SK-N-MC (cell line): ENCODE measurements at regions not wholly inside any gene's neighbourhood (a gene's known extent, or its start where the extent isn't known, plus 50 kb on each side); places are given as distances from the start of the nearest gene placed in this dataset.

Experiments used
- EZH2 ChIP-seq: fragments of 200-600 bp; sonication (generic); IDR thresholded peaks from one replicate; pipeline ENCODE4 v1.6.1; 2017; ENCODE audit warnings: antibody characterized with exemption
- FOXP2 ChIP-seq: optimal IDR thresholded peaks from 2 replicates; pipeline ENCODE3; 2011; ENCODE audit warnings: mild to moderate bottlenecking, moderate library complexity; ENCODE audit not compliant: insufficient read depth; ENCODE audit errors: extremely low read length, control extremely low read depth
- POLR2AphosphoS5 ChIP-seq: IDR thresholded peaks from 2 replicates; pipeline ENCODE4 v1.6.1; 2012; ENCODE audit warnings: mild to moderate bottlenecking, low read depth, low read length, borderline replicate concordance

GRCh38 chr1:209413062-209413461, 170.5 kb upstream of the CAMK1G start:
- TF ChIP-seq EZH2 (no peak), POLR2AphosphoS5 (no peak), FOXP2 (no peak)
